Body of pancreas (tissue), 4 donors: ENCODE measurements at regions not wholly inside any gene's neighbourhood (a gene's known extent, or its start where the extent isn't known, plus 50 kb on each side); places are given as distances from the start of the nearest gene placed in this dataset.

ENCODE experiments used
- POLR2A ChIP-seq, 3 donors: fragments of 450-650 bp; IDR thresholded peaks; one replicate each; pipeline ENCODE4 v1.6.1; 2016; ENCODE audit warnings: antibody characterized with exemption in 3 of 3, mild to moderate bottlenecking in 2 of 3
- TF ChIP-seq, protein P1 (sequence below), 7 experiments: fragments of 450-650 bp in 4 of 7; fragments of 200-600 bp in 3 of 7; sonication (generic) in 3 of 7; IDR thresholded peaks; one replicate each; pipeline ENCODE4 v1.5.1; 2016 to 2019; ENCODE audit warnings: antibody characterized with exemption in 7 of 7

DNA sequence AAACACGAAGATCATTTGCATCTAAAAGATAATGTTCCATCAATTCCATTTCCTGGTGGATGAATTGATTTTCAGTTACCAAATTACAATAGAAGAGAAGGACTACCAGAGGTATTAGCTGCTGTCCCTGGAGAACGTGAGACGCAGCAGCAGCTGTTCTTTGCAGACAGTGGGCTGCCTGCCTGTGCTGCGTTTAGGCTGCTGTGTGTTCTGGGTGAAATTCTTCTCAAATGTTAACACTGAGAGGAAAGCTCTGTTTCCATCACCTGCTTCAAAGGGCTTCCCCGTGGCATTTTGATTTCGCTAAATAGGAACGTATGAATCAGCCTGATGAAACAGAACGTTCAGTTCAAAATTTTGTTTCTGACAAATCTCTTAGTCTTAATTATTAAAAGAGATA is 362.2 kb downstream of the C6orf118 start:
- TF ChIP-seq, protein P1, sequence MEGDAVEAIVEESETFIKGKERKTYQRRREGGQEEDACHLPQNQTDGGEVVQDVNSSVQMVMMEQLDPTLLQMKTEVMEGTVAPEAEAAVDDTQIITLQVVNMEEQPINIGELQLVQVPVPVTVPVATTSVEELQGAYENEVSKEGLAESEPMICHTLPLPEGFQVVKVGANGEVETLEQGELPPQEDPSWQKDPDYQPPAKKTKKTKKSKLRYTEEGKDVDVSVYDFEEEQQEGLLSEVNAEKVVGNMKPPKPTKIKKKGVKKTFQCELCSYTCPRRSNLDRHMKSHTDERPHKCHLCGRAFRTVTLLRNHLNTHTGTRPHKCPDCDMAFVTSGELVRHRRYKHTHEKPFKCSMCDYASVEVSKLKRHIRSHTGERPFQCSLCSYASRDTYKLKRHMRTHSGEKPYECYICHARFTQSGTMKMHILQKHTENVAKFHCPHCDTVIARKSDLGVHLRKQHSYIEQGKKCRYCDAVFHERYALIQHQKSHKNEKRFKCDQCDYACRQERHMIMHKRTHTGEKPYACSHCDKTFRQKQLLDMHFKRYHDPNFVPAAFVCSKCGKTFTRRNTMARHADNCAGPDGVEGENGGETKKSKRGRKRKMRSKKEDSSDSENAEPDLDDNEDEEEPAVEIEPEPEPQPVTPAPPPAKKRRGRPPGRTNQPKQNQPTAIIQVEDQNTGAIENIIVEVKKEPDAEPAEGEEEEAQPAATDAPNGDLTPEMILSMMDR (IDR thresholded peaks at IDR 0.05) = no peak
- TF ChIP-seq POLR2A (IDR thresholded peaks at IDR 0.05) = no peak
